ENCODE measurements at regions not wholly inside any gene's neighbourhood (a gene's known extent, or its start where the extent isn't known, plus 50 kb on each side); places are given as distances from the start of the nearest gene placed in this dataset.

- H3K36me3 ChIP-seq (ENCODE audit: insufficient read depth, low read length), result no peaks in the 10 kb centered on the region
- H3K27ac ChIP-seq (ENCODE audit: low read length), result no peak overlapping the region
- H3K9ac ChIP-seq (ENCODE audit: low read length), result no peak overlapping the region
- no peaks in the 10 kb centered on the region for H3K27me3 ChIP-seq (ENCODE audit: low read length)
- H3K4me3 ChIP-seq (ENCODE audit: low read length), result no peak overlapping the region
- DNase-seq, result no peak
- no peak overlapping the region for H2AFZ ChIP-seq (ENCODE audit: low read length)
- no peaks in the 10 kb centered on the region for H3K4me1 ChIP-seq (ENCODE audit: low read length)
- H3K4me2 ChIP-seq (ENCODE audit: low read depth, low read length, poor library complexity, severe bottlenecking), result no peak overlapping the region
- no peaks in the 10 kb centered on the region for H3K9me3 ChIP-seq (ENCODE audit: low read length)
- no peaks in the 10 kb centered on the region for H3K9me2 ChIP-seq (replicated peaks; ENCODE audit: insufficient read depth, low read length)
- no peaks in the 10 kb centered on the region for H4K20me1 ChIP-seq (ENCODE audit: insufficient read depth, low read depth, low read length)
- no peaks in the 10 kb centered on the region for H3K79me2 ChIP-seq (ENCODE audit: low read length)
These were observed 180.1 kb upstream of the PTBP2 start for GRCh38 chr1:96541491-96541890.

GRCh38 chr1:96544051-96544830 is 177.3 kb upstream of the PTBP2 start:
- Histone ChIP-seq H3K9ac (ENCODE audit: low read length) (no peak overlapping the region), H3K9me3 (ENCODE audit: low read length) (no peaks in the 10 kb centered on the region), H3K79me2 (ENCODE audit: low read length) (no peaks in the 10 kb centered on the region), H3K27ac (ENCODE audit: low read length) (no peak overlapping the region), H3K4me1 (ENCODE audit: low read length) (no peaks in the 10 kb centered on the region), H2AFZ (ENCODE audit: low read length) (no peak overlapping the region), H3K4me3 (ENCODE audit: low read length) (no peak overlapping the region), H3K27me3 (ENCODE audit: low read length) (no peaks in the 10 kb centered on the region), H3K4me2 (ENCODE audit: low read depth, low read length, poor library complexity, severe bottlenecking) (no peak overlapping the region), H3K36me3 (ENCODE audit: insufficient read depth, low read length) (no peaks in the 10 kb centered on the region), H4K20me1 (ENCODE audit: insufficient read depth, low read depth, low read length) (no peaks in the 10 kb centered on the region), H3K9me2 (replicated peaks; ENCODE audit: insufficient read depth, low read length) (no peaks in the 10 kb centered on the region)
- DNase-seq, result no peak

- Histone ChIP-seq H3K27ac (ENCODE audit: low read length) (no peak overlapping the region), H3K4me3 (ENCODE audit: low read length) (no peak overlapping the region), H3K9me2 (replicated peaks; ENCODE audit: insufficient read depth, low read length) (no peaks in the 10 kb centered on the region), H3K9ac (ENCODE audit: low read length) (no peak overlapping the region), H3K79me2 (ENCODE audit: low read length) (no peaks in the 10 kb centered on the region), H3K27me3 (ENCODE audit: low read length) (no peaks in the 10 kb centered on the region), H2AFZ (ENCODE audit: low read length) (no peak overlapping the region), H3K4me1 (ENCODE audit: low read length) (no peaks in the 10 kb centered on the region), H3K4me2 (ENCODE audit: low read depth, low read length, poor library complexity, severe bottlenecking) (no peak overlapping the region), H3K36me3 (ENCODE audit: insufficient read depth, low read length) (no peaks in the 10 kb centered on the region), H3K9me3 (ENCODE audit: low read length) (no peaks in the 10 kb centered on the region), H4K20me1 (ENCODE audit: insufficient read depth, low read depth, low read length) (no peaks in the 10 kb centered on the region)
- no peak for DNase-seq
These were observed 176.8 kb upstream of the PTBP2 start for GRCh38 chr1:96544831-96545221.

GRCh38 chr1:96545935-96546656 is 175.5 kb upstream of the PTBP2 start:
- Histone ChIP-seq H4K20me1 (ENCODE audit: insufficient read depth, low read depth, low read length) (no peaks in the 10 kb centered on the region), H3K4me2 (ENCODE audit: low read depth, low read length, poor library complexity, severe bottlenecking) (no peak overlapping the region), H3K27me3 (ENCODE audit: low read length) (no peaks in the 10 kb centered on the region), H3K9me2 (replicated peaks; ENCODE audit: insufficient read depth, low read length) (no peaks in the 10 kb centered on the region), H3K27ac (ENCODE audit: low read length) (no peak overlapping the region), H3K9me3 (ENCODE audit: low read length) (no peaks in the 10 kb centered on the region), H3K4me3 (ENCODE audit: low read length) (no peak overlapping the region), H3K36me3 (ENCODE audit: insufficient read depth, low read length) (no peaks in the 10 kb centered on the region), H3K4me1 (ENCODE audit: low read length) (no peaks in the 10 kb centered on the region), H3K9ac (ENCODE audit: low read length) (no peak overlapping the region), H3K79me2 (ENCODE audit: low read length) (no peaks in the 10 kb centered on the region), H2AFZ (ENCODE audit: low read length) (no peak overlapping the region)
- no peak for DNase-seq

- H3K4me1 ChIP-seq (ENCODE audit: low read length), result no peaks in the 10 kb centered on the region
- no peaks in the 10 kb centered on the region for H3K27me3 ChIP-seq (ENCODE audit: low read length)
- DNase-seq, result no peak
- H3K4me2 ChIP-seq (ENCODE audit: low read depth, low read length, poor library complexity, severe bottlenecking), result no peak overlapping the region
- no peaks in the 10 kb centered on the region for H3K36me3 ChIP-seq (ENCODE audit: insufficient read depth, low read length)
- no peak overlapping the region for H2AFZ ChIP-seq (ENCODE audit: low read length)
- H3K9me2 ChIP-seq (replicated peaks; ENCODE audit: insufficient read depth, low read length), result no peaks in the 10 kb centered on the region
- no peaks in the 10 kb centered on the region for H3K79me2 ChIP-seq (ENCODE audit: low read length)
- no peak overlapping the region for H3K4me3 ChIP-seq (ENCODE audit: low read length)
- no peak overlapping the region for H3K9ac ChIP-seq (ENCODE audit: low read length)
- no peak overlapping the region for H3K27ac ChIP-seq (ENCODE audit: low read length)
- no peaks in the 10 kb centered on the region for H4K20me1 ChIP-seq (ENCODE audit: insufficient read depth, low read depth, low read length)
- no peaks in the 10 kb centered on the region for H3K9me3 ChIP-seq (ENCODE audit: low read length)
These were observed 171.5 kb upstream of the PTBP2 start for GRCh38 chr1:96550061-96550460.

- no peak for DNase-seq
- no peaks in the 10 kb centered on the region for H3K79me2 ChIP-seq (ENCODE audit: low read length)
- H3K36me3 ChIP-seq (ENCODE audit: insufficient read depth, low read length), result no peaks in the 10 kb centered on the region
- H3K4me1 ChIP-seq (ENCODE audit: low read length), result no peaks in the 10 kb centered on the region
- H3K27me3 ChIP-seq (ENCODE audit: low read length), result no peaks in the 10 kb centered on the region
- H3K9ac ChIP-seq (ENCODE audit: low read length), result no peak overlapping the region
- H3K27ac ChIP-seq (ENCODE audit: low read length), result no peak overlapping the region
- H2AFZ ChIP-seq (ENCODE audit: low read length), result no peak overlapping the region
- no peak overlapping the region for H3K4me2 ChIP-seq (ENCODE audit: low read depth, low read length, poor library complexity, severe bottlenecking)
- no peaks in the 10 kb centered on the region for H3K9me3 ChIP-seq (ENCODE audit: low read length)
- H3K9me2 ChIP-seq (replicated peaks; ENCODE audit: insufficient read depth, low read length), result no peaks in the 10 kb centered on the region
- H3K4me3 ChIP-seq (ENCODE audit: low read length), result no peak overlapping the region
- no peaks in the 10 kb centered on the region for H4K20me1 ChIP-seq (ENCODE audit: insufficient read depth, low read depth, low read length)
These were observed 169.1 kb upstream of the PTBP2 start for GRCh38 chr1:96552451-96552850.

GRCh38 chr1:96553811-96554210 is 167.8 kb upstream of the PTBP2 start:
- Histone ChIP-seq H3K4me3 (ENCODE audit: low read length) (no peak overlapping the region), H3K79me2 (ENCODE audit: low read length) (no peaks in the 10 kb centered on the region), H3K27ac (ENCODE audit: low read length) (no peak overlapping the region), H3K36me3 (ENCODE audit: insufficient read depth, low read length) (no peaks in the 10 kb centered on the region), H4K20me1 (ENCODE audit: insufficient read depth, low read depth, low read length) (no peaks in the 10 kb centered on the region), H3K4me1 (ENCODE audit: low read length) (no peaks in the 10 kb centered on the region), H3K4me2 (ENCODE audit: low read depth, low read length, poor library complexity, severe bottlenecking) (no peak overlapping the region), H3K9ac (ENCODE audit: low read length) (no peak overlapping the region), H3K27me3 (ENCODE audit: low read length) (no peaks in the 10 kb centered on the region), H3K9me2 (replicated peaks; ENCODE audit: insufficient read depth, low read length) (no peaks in the 10 kb centered on the region), H2AFZ (ENCODE audit: low read length) (no peak overlapping the region), H3K9me3 (ENCODE audit: low read length) (no peaks in the 10 kb centered on the region)
- no peak for DNase-seq

GRCh38 chr1:96554364-96554763 is 167.2 kb upstream of the PTBP2 start:
- no peak overlapping the region for H3K4me3 ChIP-seq (ENCODE audit: low read length)
- H3K27me3 ChIP-seq (ENCODE audit: low read length), result no peaks in the 10 kb centered on the region
- no peak overlapping the region for H3K4me2 ChIP-seq (ENCODE audit: low read depth, low read length, poor library complexity, severe bottlenecking)
- H4K20me1 ChIP-seq (ENCODE audit: insufficient read depth, low read depth, low read length), result no peaks in the 10 kb centered on the region
- no peak overlapping the region for H2AFZ ChIP-seq (ENCODE audit: low read length)
- H3K36me3 ChIP-seq (ENCODE audit: insufficient read depth, low read length), result no peaks in the 10 kb centered on the region
- no peak for DNase-seq
- H3K9me3 ChIP-seq (ENCODE audit: low read length), result no peaks in the 10 kb centered on the region
- no peaks in the 10 kb centered on the region for H3K4me1 ChIP-seq (ENCODE audit: low read length)
- no peaks in the 10 kb centered on the region for H3K79me2 ChIP-seq (ENCODE audit: low read length)
- H3K9ac ChIP-seq (ENCODE audit: low read length), result no peak overlapping the region
- no peak overlapping the region for H3K27ac ChIP-seq (ENCODE audit: low read length)
- H3K9me2 ChIP-seq (replicated peaks; ENCODE audit: insufficient read depth, low read length), result no peaks in the 10 kb centered on the region
